GM18517 (cell line): ENCODE measurements at regions not wholly inside any gene's neighbourhood (a gene's known extent, or its start where the extent isn't known, plus 50 kb on each side); places are given as distances from the start of the nearest gene placed in this dataset.

Experiments used
- ATAC-seq: cut with Tn5 transposase; IDR thresholded peaks from one replicate; pipeline ENCODE4 v1.9.1; 2021; ENCODE audit warnings: mild to moderate bottlenecking, moderate library complexity; ENCODE audit not compliant: unreplicated experiment

- no peak for ATAC-seq
These were observed 800.0 kb upstream of the PIK3C3 start for GRCh38 chr18:41155025-41155424.

- no peak for ATAC-seq
These were observed 801.2 kb upstream of the PIK3C3 start for GRCh38 chr18:41153871-41154270.

- ATAC-seq = no peak
These were observed 804.7 kb upstream of the PIK3C3 start for GRCh38 chr18:41150316-41150715.

GRCh38 chr18:41146301-41146700, 808.7 kb upstream of the PIK3C3 start:
- no peak for ATAC-seq

DNA sequence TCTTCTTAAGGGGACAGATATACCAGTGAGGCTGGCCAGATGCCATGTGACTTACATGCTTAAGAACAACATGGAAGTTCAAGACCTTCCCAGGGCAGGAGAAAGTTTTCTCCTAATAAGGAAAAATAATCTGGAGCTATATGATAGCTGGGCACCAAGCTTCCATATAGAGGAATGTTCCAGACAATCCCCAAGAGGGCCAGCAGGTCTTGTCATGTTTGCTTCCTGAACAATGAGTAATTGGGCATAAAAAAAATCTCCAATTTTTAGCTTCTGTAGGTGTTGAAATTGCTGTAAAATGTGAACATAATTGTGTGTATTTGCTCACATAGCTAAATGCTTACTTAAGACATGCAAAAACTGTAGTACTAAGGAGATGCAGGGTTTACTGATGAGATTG, 809.5 kb upstream of the PIK3C3 start:
- ATAC-seq = no peak

- ATAC-seq = no peak
These were observed 810.6 kb upstream of the PIK3C3 start for GRCh38 chr18:41144441-41144840.

GRCh38 chr18:41140506-41140905, 814.5 kb upstream of the PIK3C3 start:
- ATAC-seq = no peak

GRCh38 chr18:41135146-41135545, 819.9 kb upstream of the PIK3C3 start:
- no peak for ATAC-seq

- ATAC-seq = no peak
These were observed 820.6 kb upstream of the PIK3C3 start for GRCh38 chr18:41134426-41134825.

DNA sequence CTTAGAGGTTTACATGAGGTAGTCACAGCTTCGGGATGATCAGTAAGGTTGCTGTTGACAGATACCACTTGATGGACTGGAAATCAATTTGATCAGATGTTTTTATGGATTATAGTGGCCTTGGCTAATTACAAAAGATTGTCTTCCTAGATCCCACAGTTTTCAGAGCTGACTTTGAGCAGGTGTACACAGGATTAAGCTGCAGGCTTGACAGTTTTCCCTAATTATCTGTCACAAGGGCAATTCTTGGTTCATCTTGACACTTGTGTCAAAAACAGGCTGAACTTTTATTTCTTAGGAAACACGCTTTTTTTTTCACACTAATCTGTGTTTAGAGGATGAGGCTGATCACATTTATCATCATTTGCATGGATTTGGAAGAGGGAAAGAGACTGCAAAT, 824.0 kb upstream of the PIK3C3 start:
- no peak for ATAC-seq

- ATAC-seq = no peak
These were observed 826.5 kb upstream of the PIK3C3 start for GRCh38 chr18:41128545-41128944.

GRCh38 chr18:41128126-41128525, 826.9 kb upstream of the PIK3C3 start:
- no peak for ATAC-seq

GRCh38 chr18:41126541-41127235, 828.3 kb upstream of the PIK3C3 start:
- ATAC-seq = no peak

DNA sequence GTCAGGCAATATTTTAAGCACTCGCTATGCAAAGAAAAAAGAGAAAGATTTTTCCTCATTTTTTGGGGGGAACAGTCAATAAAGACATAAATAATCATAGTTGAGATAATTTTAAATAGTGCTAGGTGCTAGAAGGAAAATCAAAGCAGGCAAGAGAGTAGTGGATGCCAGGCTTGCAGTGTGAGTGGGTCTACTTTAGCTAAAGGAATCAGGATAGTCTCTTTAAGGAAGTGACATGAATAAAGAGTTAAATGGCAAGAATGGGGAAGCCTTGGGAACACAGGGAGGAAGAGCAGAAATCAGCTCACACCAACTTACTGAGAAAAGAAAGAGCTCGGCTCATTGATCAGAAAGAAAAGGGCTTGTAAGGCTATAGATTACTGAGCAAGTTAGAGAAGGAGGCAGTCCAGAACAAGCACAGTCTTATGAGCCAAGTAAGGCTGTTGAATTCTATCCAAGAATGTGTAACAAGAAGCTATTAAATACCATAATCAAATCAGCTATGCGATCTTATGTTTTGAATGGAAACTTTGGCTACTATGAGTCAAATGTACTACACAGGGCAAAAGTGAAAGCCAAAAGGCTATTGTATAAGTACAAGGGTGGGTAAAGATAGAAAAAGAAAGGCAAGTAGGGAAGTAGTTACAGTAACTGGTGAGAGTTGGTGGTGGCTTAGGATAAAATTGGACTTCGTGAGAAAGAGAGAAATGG, 833.8 kb upstream of the PIK3C3 start:
- no peak for ATAC-seq

GRCh38 chr18:41119031-41119430, 836.0 kb upstream of the PIK3C3 start:
- ATAC-seq = no peak

- ATAC-seq = no peak
These were observed 841.0 kb upstream of the PIK3C3 start for GRCh38 chr18:41113885-41114482.

DNA sequence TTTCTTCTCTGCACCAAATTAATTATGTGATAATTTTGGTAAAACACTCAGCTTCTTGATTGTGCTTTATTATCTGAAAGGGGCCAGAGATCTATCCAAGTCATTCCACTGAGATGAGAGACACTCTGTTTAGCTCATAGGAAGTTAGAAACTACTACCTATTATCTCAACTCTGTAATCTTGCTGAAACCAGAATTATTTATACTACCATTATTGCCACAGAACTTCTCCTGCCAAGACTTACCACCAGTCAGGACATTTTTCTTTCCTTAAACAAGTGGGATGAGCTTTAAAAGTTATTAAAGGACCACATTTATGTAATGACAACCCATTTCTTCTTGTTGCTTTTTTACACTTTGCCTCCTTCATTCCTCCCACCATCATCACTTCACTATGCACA, 855.6 kb upstream of the PIK3C3 start:
- no peak for ATAC-seq

GRCh38 chr18:41096504-41096903, 858.5 kb upstream of the PIK3C3 start:
- no peak for ATAC-seq

- no peak for ATAC-seq
These were observed 878.0 kb upstream of the PIK3C3 start for GRCh38 chr18:41077076-41077475.

GRCh38 chr18:41075212-41075611, 879.8 kb upstream of the PIK3C3 start:
- ATAC-seq = no peak

- ATAC-seq = no peak
These were observed 881.6 kb upstream of the PIK3C3 start for GRCh38 chr18:41073372-41073954.

- no peak for ATAC-seq
These were observed 882.1 kb upstream of the PIK3C3 start for GRCh38 chr18:41072946-41073345.
